Stimulated activated naive CD8-positive, alpha-beta T cell treated with anti-CD3 and anti-CD28 coated beads, Interleukin-15, Interleukin-2, amounts not matched to agents 100 ng/mL and 50 ng/mL, for 24 hours (primary cell): ENCODE measurements at regions not wholly inside any gene's neighbourhood (a gene's known extent, or its start where the extent isn't known, plus 50 kb on each side); places are given as distances from the start of the nearest gene placed in this dataset.

Experiments
- H3K27ac Mint-ChIP-seq: one replicate; pipeline ENCODE4 v1.8.0; 2021; ENCODE audit warnings: mild to moderate bottlenecking, mixed read lengths
- H3K27me3 Mint-ChIP-seq: one replicate; pipeline ENCODE4 v1.8.0; 2021; ENCODE audit warnings: mixed read lengths
- H3K36me3 Mint-ChIP-seq: one replicate; pipeline ENCODE4 v1.8.0; 2021; ENCODE audit warnings: low read depth, mixed read lengths
- H3K4me1 Mint-ChIP-seq: one replicate; pipeline ENCODE4 v1.8.0; 2021; ENCODE audit warnings: low read depth, mixed read lengths
- H3K4me3 Mint-ChIP-seq: one replicate; pipeline ENCODE4 v1.8.0; 2021; ENCODE audit warnings: mild to moderate bottlenecking, mixed read lengths
- H3K9me3 Mint-ChIP-seq: one replicate; pipeline ENCODE4 v1.8.0; 2021; ENCODE audit warnings: mixed read lengths

DNA sequence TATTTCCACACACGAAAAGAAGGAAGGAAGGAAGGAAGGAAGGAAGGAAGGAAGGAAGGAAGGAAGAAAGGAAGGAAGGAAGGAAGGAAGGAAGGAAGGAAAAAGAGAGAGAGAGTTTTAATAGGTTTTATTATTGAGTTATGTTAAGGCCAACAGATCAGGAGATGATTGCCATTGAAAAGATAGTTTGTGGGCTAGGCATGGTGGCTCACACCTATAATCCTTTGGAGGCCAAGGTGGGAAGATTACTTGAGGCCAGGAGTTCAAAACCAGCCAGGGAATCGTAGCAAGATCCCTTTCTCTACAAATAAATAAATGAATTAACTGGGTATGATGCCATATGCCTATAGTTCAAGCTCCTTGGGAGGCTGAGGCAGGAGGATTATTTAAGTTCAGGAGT lies 877.2 kb downstream of the TLE4 start:
- Mint-ChIP-seq H3K4me3 (no peak overlapping the region), H3K27me3 (no peaks in the 10 kb centered on the region), H3K4me1 (no peaks in the 10 kb centered on the region), H3K36me3 (no peaks in the 10 kb centered on the region), H3K27ac (no peak overlapping the region), H3K9me3 (peaks cover 11% of the 10 kb centered on the region)

GRCh38 chr9:80447876-80448275 lies 876.1 kb downstream of the TLE4 start:
- Mint-ChIP-seq H3K36me3 (no peaks in the 10 kb centered on the region), H3K4me3 (no peak overlapping the region), H3K9me3 (peaks cover 7% of the 10 kb centered on the region), H3K27ac (no peak overlapping the region), H3K27me3 (no peaks in the 10 kb centered on the region), H3K4me1 (no peaks in the 10 kb centered on the region)

DNA sequence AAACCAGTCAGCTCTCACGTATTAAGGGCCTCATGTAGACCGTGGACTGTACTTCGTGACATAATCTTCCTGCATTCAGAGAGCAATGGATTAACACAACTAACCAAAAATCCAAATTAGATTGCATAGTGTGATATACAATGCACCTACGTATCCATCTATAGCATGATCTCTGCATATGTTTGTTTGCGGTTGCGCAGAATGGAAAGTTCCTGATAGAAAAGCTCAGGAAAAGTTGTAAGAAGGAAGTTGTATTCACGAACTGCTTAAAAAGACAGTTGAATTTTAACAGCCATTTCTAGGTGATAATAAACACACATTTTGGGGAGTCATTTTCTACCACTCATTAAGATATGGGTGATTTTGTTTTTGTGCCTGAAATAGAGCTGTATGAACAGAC lies 869.0 kb downstream of the TLE4 start:
- Mint-ChIP-seq H3K27me3 (no peaks in the 10 kb centered on the region), H3K9me3 (peaks cover 11% of the 10 kb centered on the region), H3K36me3 (no peaks in the 10 kb centered on the region), H3K27ac (no peak overlapping the region), H3K4me1 (no peaks in the 10 kb centered on the region), H3K4me3 (no peak overlapping the region)

DNA sequence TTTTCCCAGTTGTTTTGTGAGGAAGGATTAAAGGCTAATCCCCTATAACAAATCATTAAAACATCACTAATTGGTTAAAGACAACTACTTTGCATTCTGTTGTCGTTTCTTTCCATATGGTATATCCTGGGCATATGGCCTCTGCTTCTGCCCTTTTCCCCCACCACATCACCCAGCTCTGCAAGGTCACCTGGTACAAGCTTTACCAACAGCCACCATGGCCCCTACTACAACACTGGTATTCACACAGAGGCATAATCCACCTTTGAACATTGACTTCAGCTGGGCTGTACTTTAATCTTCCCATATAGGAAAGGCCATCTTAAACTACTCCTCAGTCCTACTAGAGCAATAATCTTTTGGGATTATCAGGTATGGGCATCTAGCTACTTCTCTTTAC lies 866.1 kb downstream of the TLE4 start:
- Mint-ChIP-seq H3K27ac (no peak overlapping the region), H3K9me3 (peaks cover 20% of the 10 kb centered on the region), H3K36me3 (no peaks in the 10 kb centered on the region), H3K4me3 (no peak overlapping the region), H3K27me3 (no peaks in the 10 kb centered on the region), H3K4me1 (no peaks in the 10 kb centered on the region)

DNA sequence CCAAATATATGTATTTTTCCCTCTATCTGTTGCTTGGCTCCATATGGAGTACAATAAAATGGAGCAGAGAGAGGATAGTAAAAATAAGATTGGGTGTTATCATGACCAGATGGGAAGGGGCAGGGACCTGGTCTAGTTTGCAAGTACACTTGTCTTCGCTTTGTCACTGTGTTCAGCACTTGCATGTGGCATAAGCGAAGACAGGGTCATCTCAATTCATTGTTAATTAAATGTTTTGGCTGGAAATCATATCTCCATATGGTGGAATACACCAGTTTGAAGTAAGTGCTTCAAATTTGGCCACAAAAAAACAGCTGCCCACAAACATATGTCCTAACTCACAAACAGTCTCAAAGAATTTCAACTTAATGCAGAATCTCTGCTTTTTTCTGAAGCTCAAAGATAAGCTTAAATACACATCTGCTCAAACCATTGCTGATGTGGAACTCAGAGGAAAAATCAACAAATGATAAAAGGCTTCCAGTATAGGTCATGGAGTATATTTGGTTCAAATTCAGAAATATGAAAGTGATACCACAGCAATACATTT lies 865.4 kb downstream of the TLE4 start:
- H3K27ac Mint-ChIP-seq = no peak overlapping the region
- no peaks in the 10 kb centered on the region for H3K4me1 Mint-ChIP-seq
- no peaks in the 10 kb centered on the region for H3K36me3 Mint-ChIP-seq
- H3K27me3 Mint-ChIP-seq = no peaks in the 10 kb centered on the region
- peaks cover 19% of the 10 kb centered on the region for H3K9me3 Mint-ChIP-seq
- H3K4me3 Mint-ChIP-seq = no peak overlapping the region

- no peaks in the 10 kb centered on the region for H3K27me3 Mint-ChIP-seq
- peaks cover 14% of the 10 kb centered on the region for H3K9me3 Mint-ChIP-seq
- no peak overlapping the region for H3K27ac Mint-ChIP-seq
- no peaks in the 10 kb centered on the region for H3K4me1 Mint-ChIP-seq
- H3K36me3 Mint-ChIP-seq = no peaks in the 10 kb centered on the region
- no peak overlapping the region for H3K4me3 Mint-ChIP-seq
Observed at GRCh38 chr9:80435591-80435990, 863.8 kb downstream of the TLE4 start.

DNA sequence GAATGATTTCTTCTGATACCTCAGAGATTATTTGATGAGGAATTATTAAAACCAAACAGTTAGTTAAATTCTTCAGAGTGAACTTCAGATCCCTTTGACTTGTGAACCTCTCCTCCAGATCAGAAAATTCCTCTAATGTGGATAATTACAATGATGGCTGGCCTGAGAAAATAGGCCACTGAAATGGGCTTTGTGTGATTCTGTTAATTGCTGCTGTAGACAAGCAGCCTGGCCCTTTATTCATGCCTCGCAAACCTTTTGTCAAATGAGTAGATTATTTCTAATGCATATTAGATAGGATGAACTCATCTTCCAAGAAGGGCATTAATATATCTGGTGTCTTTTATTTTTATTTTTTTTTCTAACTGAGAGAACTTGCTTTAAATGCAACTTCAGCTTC lies 855.2 kb downstream of the TLE4 start:
- H3K9me3 Mint-ChIP-seq = peaks cover under 1% of the 10 kb centered on the region
- no peaks in the 10 kb centered on the region for H3K4me1 Mint-ChIP-seq
- no peak overlapping the region for H3K27ac Mint-ChIP-seq
- H3K27me3 Mint-ChIP-seq = no peaks in the 10 kb centered on the region
- no peak overlapping the region for H3K4me3 Mint-ChIP-seq
- H3K36me3 Mint-ChIP-seq = no peaks in the 10 kb centered on the region

DNA sequence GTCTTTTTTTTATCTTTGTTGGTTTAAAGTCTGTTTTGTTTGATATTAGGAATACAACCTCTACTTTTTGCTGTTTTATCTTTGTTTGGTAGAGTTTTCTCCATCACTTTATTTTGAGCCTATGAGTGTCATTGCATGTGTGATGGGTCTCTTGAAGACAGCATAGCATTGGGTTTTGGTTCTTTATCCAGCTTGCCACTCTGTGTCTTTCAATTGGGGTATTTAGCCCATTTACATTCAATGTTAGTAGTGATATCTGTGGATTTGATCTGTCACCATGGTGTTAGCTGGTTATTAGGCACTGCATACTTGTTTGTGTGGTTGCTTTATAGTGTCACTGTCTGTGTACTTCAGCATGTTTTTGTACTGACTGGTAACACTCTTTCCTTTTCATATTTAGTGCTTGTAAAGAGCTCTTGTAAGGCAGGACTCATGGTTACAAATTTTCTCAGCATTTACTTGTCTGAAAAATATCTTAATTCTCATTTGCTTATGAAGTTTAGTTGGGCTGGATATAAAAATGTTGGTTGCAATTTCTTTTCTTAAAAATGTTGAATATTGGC lies 845.5 kb downstream of the TLE4 start:
- Mint-ChIP-seq H3K9me3 (peaks cover 20% of the 10 kb centered on the region), H3K27ac (no peak overlapping the region), H3K4me1 (no peaks in the 10 kb centered on the region), H3K36me3 (no peaks in the 10 kb centered on the region), H3K27me3 (no peaks in the 10 kb centered on the region), H3K4me3 (no peak overlapping the region)

DNA sequence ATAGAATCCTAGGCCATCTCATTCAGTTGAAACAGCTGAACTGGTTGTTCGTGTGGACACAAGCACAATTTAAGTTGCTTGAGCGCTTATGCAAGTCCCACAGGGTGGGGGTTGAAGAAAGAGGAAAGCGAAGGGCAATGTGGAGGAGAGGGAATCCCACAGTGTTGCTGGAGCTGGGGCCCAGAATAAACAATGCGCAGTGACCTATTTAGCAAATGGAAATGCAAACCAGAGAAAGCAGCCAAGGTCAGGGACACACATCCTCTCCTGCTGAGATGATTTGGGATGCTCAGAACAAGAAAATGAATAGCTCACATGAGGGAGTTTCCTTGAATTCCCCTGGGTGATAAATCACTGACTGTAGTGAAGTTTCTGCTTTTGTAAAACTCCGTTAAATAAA lies 838.3 kb downstream of the TLE4 start:
- no peak overlapping the region for H3K4me3 Mint-ChIP-seq
- no peaks in the 10 kb centered on the region for H3K36me3 Mint-ChIP-seq
- no peaks in the 10 kb centered on the region for H3K27me3 Mint-ChIP-seq
- H3K4me1 Mint-ChIP-seq = no peaks in the 10 kb centered on the region
- H3K9me3 Mint-ChIP-seq = no peaks in the 10 kb centered on the region
- H3K27ac Mint-ChIP-seq = no peak overlapping the region

DNA sequence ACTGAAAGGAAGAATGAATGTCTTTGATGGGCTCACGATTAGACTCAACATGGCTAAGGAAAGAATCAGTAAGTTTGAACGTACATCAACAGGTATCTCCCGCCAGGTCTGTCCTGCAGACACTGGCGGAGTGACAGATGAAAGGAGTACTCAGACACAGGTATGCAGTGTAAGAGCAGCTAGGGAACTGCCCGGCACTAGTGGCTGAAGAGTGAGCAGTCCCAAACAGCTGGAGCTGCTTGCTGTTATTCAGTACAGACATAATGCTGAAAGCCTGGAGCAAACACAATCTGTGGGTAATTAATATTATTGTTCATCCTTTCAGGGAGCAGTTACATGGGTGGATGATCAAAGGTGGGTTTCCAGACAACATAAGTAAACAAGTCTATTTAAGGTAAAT lies 835.5 kb downstream of the TLE4 start:
- no peak overlapping the region for H3K27ac Mint-ChIP-seq
- no peaks in the 10 kb centered on the region for H3K36me3 Mint-ChIP-seq
- H3K4me3 Mint-ChIP-seq = no peak overlapping the region
- no peaks in the 10 kb centered on the region for H3K27me3 Mint-ChIP-seq
- no peaks in the 10 kb centered on the region for H3K4me1 Mint-ChIP-seq
- no peaks in the 10 kb centered on the region for H3K9me3 Mint-ChIP-seq

DNA sequence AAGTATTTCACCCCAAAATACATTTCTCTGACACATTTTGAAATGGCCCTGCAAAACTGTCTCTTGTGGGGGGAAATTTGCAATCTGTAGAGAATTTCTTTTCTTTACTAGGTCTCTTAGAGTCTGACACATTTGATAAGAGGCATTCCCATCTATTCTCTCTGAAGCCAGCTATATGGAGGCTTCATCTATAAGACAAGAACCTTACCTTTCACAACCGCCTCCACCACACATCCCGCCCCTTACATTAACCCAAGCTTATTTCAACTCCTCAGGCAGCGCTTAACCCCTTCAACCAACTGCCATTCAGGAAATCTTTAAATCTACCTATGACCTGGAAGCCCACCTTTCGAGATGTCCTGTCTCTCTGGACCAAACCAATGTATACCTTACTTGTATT lies 829.5 kb downstream of the TLE4 start:
- no peaks in the 10 kb centered on the region for H3K4me1 Mint-ChIP-seq
- H3K4me3 Mint-ChIP-seq = no peak overlapping the region
- no peak overlapping the region for H3K27ac Mint-ChIP-seq
- no peaks in the 10 kb centered on the region for H3K36me3 Mint-ChIP-seq
- H3K9me3 Mint-ChIP-seq = no peaks in the 10 kb centered on the region
- no peaks in the 10 kb centered on the region for H3K27me3 Mint-ChIP-seq

GRCh38 chr9:80400624-80401230 lies 829.0 kb downstream of the TLE4 start:
- Mint-ChIP-seq H3K27ac (no peak overlapping the region), H3K4me3 (no peak overlapping the region), H3K9me3 (no peaks in the 10 kb centered on the region), H3K36me3 (no peaks in the 10 kb centered on the region), H3K27me3 (no peaks in the 10 kb centered on the region), H3K4me1 (no peaks in the 10 kb centered on the region)

DNA sequence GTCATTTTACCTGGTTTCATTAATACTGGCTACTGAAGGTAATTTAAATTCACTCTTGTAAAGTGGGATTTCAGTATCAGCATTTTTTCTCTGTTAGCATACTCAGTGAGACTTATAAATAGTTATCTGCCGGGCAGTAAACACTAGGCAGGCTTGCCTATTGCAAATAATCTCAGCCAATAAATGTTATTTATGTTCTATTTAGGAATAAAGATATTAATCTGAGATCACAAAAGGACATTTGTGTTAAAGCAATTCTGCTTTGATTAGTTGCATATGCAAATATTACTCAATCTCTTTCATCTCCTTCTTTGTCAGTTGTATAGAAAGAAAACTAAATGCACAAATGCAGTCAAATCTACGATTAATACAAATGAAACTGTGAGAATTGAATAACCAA lies 827.8 kb downstream of the TLE4 start:
- no peak overlapping the region for H3K27ac Mint-ChIP-seq
- no peaks in the 10 kb centered on the region for H3K27me3 Mint-ChIP-seq
- H3K9me3 Mint-ChIP-seq = no peaks in the 10 kb centered on the region
- H3K4me1 Mint-ChIP-seq = no peaks in the 10 kb centered on the region
- no peak overlapping the region for H3K4me3 Mint-ChIP-seq
- no peaks in the 10 kb centered on the region for H3K36me3 Mint-ChIP-seq

DNA sequence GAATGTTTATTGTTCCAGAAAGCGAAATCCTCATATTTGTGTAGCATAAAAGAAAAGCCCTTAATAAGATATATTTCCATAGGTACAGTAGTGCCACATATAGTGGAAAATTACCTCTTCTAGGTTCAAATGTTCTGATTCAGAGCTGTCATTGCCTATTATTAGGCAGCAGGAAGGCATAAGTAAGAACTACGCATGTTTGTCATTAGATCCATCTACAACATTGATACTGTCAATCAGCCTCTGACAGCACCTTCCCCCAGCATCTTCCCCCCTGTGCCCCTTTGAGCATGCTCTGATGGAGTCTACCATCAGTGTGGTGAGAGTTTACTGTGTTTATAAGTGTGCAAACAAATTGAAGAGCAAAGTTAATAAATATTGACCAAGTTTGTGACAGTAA lies 816.1 kb downstream of the TLE4 start:
- no peak overlapping the region for H3K4me3 Mint-ChIP-seq
- H3K4me1 Mint-ChIP-seq = no peaks in the 10 kb centered on the region
- no peaks in the 10 kb centered on the region for H3K36me3 Mint-ChIP-seq
- peaks cover 7% of the 10 kb centered on the region for H3K9me3 Mint-ChIP-seq
- H3K27ac Mint-ChIP-seq = no peak overlapping the region
- H3K27me3 Mint-ChIP-seq = no peaks in the 10 kb centered on the region

GRCh38 chr9:80385246-80385645 lies 813.5 kb downstream of the TLE4 start:
- Mint-ChIP-seq H3K36me3 (no peaks in the 10 kb centered on the region), H3K4me1 (no peaks in the 10 kb centered on the region), H3K4me3 (no peak overlapping the region)

GRCh38 chr9:80383331-80383730 lies 811.6 kb downstream of the TLE4 start:
- H3K27me3 Mint-ChIP-seq = no peaks in the 10 kb centered on the region
- H3K9me3 Mint-ChIP-seq = peaks cover 2% of the 10 kb centered on the region
- H3K27ac Mint-ChIP-seq = no peak overlapping the region
- no peak overlapping the region for H3K4me3 Mint-ChIP-seq
- no peaks in the 10 kb centered on the region for H3K4me1 Mint-ChIP-seq
- no peaks in the 10 kb centered on the region for H3K36me3 Mint-ChIP-seq

More at GRCh38 chr9:80385246-80385645, 813.5 kb downstream of the TLE4 start:
- Mint-ChIP-seq H3K27ac (no peak overlapping the region), H3K27me3 (no peaks in the 10 kb centered on the region), H3K9me3 (peaks cover 3% of the 10 kb centered on the region)
